K562 (cell line): ENCODE measurements at regions not wholly inside any gene's neighbourhood (a gene's known extent, or its start where the extent isn't known, plus 50 kb on each side); places are given as distances from the start of the nearest gene placed in this dataset.

Experiments
- ATAC-seq: fragments of 200-7000 bp; cut with Tn5 transposase; 3 replicates; pipeline ENCODE4 v1.9.1; 2020; ENCODE audit warnings: moderate library complexity
- BruUV-seq: library from RNA; stranded (reverse); fragments of 400-500 nt; replicated peaks from 2 replicates; lab custom pipeline; 2021; lab: Mats Ljungman, UMichigan
- CTCF ChIA-PET: fragments of 300-600 bp; formaldehyde crosslinking; extraction: SDS; loops from one replicate; lab custom pipeline; 2021; ENCODE audit warnings: low intra/inter-chr PET ratio; lab: Yijun Ruan, JAX
- POLR2A ChIA-PET: fragments of 300-600, 350-650 bp; sonication (Branson Sonifier 250); formaldehyde crosslinking; extraction: SDS; loops from one replicate; lab custom pipeline; 2021; ENCODE audit warnings: antibody characterized with exemption, inconsistent platforms; lab: Yijun Ruan, JAX
- DNase-seq, 4 experiments: peaks; one replicate each; pipeline versions ENCODE4 v3.0.0 to v3.0.0-alpha.2; 2011 to 2018; ENCODE audit warnings: low spot score in 3 of 4, mixed read lengths in 3 of 4; ENCODE audit errors: extremely low read depth in 1 of 4
- FAIRE-seq: peaks from 2 replicates; lab custom pipeline; 2011; peaks lifted over from hg19 to GRCh38; lab: Jason Lieb, UNC
- H2AFZ ChIP-seq: 2 replicates; pipeline ENCODE4 v1.6.0; 2011; ENCODE audit warnings: low read depth, low read length, control low read depth, inconsistent platforms
- H3K27ac ChIP-seq: fragments of 200-600 bp; 3 replicates; pipeline ENCODE4 v1.8.0; 2011; ENCODE audit warnings: low read depth, mild to moderate bottlenecking, control low read depth, inconsistent platforms, low read length, moderate library complexity, mixed read lengths; ENCODE audit errors: extremely low read depth
- H3K27me3 ChIP-seq, 2 experiments: fragments of 300-600 bp in 1 of 2; 2 replicates in 1 of 2; 3 replicates in 1 of 2; pipeline versions ENCODE4 v1.6.0 to v1.8.0; 2011; ENCODE audit warnings: inconsistent platforms in 2 of 2, low read length in 2 of 2, mild to moderate bottlenecking in 1 of 2, mixed read lengths in 1 of 2, moderate library complexity in 1 of 2; ENCODE audit not compliant: control insufficient read depth in 2 of 2, insufficient read depth in 2 of 2
- H3K36me3 ChIP-seq: fragments of 300-600 bp; 3 replicates; pipeline ENCODE4 v1.8.0; 2011; ENCODE audit warnings: mild to moderate bottlenecking, low read length, inconsistent platforms; ENCODE audit not compliant: control insufficient read depth, insufficient read depth
- H3K4me1 ChIP-seq, 2 experiments: fragments of 200-600 bp in 1 of 2; replicated peaks in 1 of 2; 2 replicates in 1 of 2; 3 replicates in 1 of 2; pipeline versions ENCODE4 v1.5.1 to v1.8.0; 2011; ENCODE audit warnings: inconsistent platforms in 2 of 2, low read length in 2 of 2, mild to moderate bottlenecking in 1 of 2, mixed read lengths in 1 of 2, moderate library complexity in 1 of 2; ENCODE audit not compliant: control insufficient read depth in 2 of 2, insufficient read depth in 2 of 2
- H3K4me2 ChIP-seq: 2 replicates; pipeline ENCODE4 v1.6.1; 2011; ENCODE audit warnings: low read length, control low read depth, inconsistent platforms, mixed read lengths; ENCODE audit not compliant: insufficient read depth
- H3K4me3 ChIP-seq: fragments of 200-600 bp; sonication (generic), shearing (Covaris generic); 2 replicates; pipeline ENCODE4 v1.5.1; 2016; ENCODE audit warnings: control low read depth, inconsistent platforms
- H3K79me2 ChIP-seq: fragments of 200-600 bp; 3 replicates; pipeline ENCODE4 v1.8.0; 2011; ENCODE audit warnings: low read length, inconsistent platforms; ENCODE audit not compliant: control insufficient read depth, insufficient read depth
- H3K9ac ChIP-seq, 2 experiments: 2 replicates each; pipeline versions ENCODE4 v1.6.0 to v1.6.1; 2011; ENCODE audit warnings: low read depth in 2 of 2, low read length in 2 of 2, control low read depth in 1 of 2, inconsistent platforms in 1 of 2, mild to moderate bottlenecking in 1 of 2, mixed read lengths in 1 of 2; ENCODE audit not compliant: insufficient read depth in 1 of 2
- H3K9me1 ChIP-seq: one replicate; pipeline ENCODE4 v1.6.0; 2011; ENCODE audit warnings: inconsistent platforms, mild to moderate bottlenecking, low read length, moderate library complexity; ENCODE audit not compliant: control insufficient read depth, insufficient read depth
- H3K9me3 ChIP-seq: replicated peaks from 2 replicates; pipeline ENCODE4 v1.5.1; 2011; ENCODE audit warnings: low read depth, low read length, inconsistent platforms; ENCODE audit not compliant: control insufficient read depth, insufficient read depth
- H4K20me1 ChIP-seq: replicated peaks from 2 replicates; pipeline ENCODE4 v1.6.1; 2011; ENCODE audit warnings: low read length, inconsistent platforms, mixed read lengths; ENCODE audit not compliant: control insufficient read depth, insufficient read depth
- CSDE1 ChIP-seq, 2 experiments: fragments of 450-650 bp; IDR thresholded peaks; 2 replicates each; pipeline ENCODE4 v1.6.1; 2016; ENCODE audit warnings: mild to moderate bottlenecking in 1 of 2
- E2F1 ChIP-seq: sonication (generic); formaldehyde crosslinking; IDR thresholded peaks from 2 replicates; pipeline ENCODE4 v1.8.1; 2023; ENCODE audit warnings: mild to moderate bottlenecking, missing genetic modification reagents, moderate library complexity
- EHMT2 ChIP-seq: fragments of 450-650 bp; IDR thresholded peaks from 2 replicates; pipeline ENCODE4 v1.6.1; 2018; ENCODE audit warnings: antibody characterized with exemption
- GTF2B ChIP-seq: IDR thresholded peaks from 2 replicates; pipeline ENCODE4 v1.6.1; 2011; ENCODE audit not compliant: insufficient read length; ENCODE audit errors: extremely low read depth
- KLF16 ChIP-seq: IDR thresholded peaks from 2 replicates; pipeline ENCODE4 v1.6.1; 2016; ENCODE audit warnings: antibody characterized with exemption
- MAFG ChIP-seq: fragments of 450-650 bp; conservative IDR thresholded peaks from 2 replicates; pipeline ENCODE4 v1.6.1; 2016; ENCODE audit warnings: missing genetic modification characterization, missing compliant biosample characterization
- MBD2 ChIP-seq: sonication (generic); IDR thresholded peaks from 2 replicates; pipeline ENCODE4 v1.6.1; 2016; ENCODE audit warnings: low read depth, borderline replicate concordance
- MTA3 ChIP-seq: fragments of 450-650 bp; formaldehyde crosslinking; IDR thresholded peaks from 2 replicates; pipeline ENCODE4 v1.6.1; 2017; ENCODE audit warnings: mild to moderate bottlenecking, borderline replicate concordance
- NFIC ChIP-seq: fragments of 450-650 bp; IDR thresholded peaks from 2 replicates; pipeline ENCODE4 v1.6.1; 2017; ENCODE audit warnings: mild to moderate bottlenecking, inconsistent platforms
- NFIX ChIP-seq: fragments of 250-450 bp; sonication (Bioruptor Pico); IDR thresholded peaks from 2 replicates; pipeline ENCODE4 v1.4.0; 2020; ENCODE audit warnings: low read depth, mild to moderate bottlenecking, moderate library complexity
- SNAPC5 ChIP-seq: fragments of 250-450 bp; sonication (Bioruptor Pico); IDR thresholded peaks from 2 replicates; pipeline ENCODE4 v1.8.0; 2021; ENCODE audit warnings: moderate library complexity, mild to moderate bottlenecking, inconsistent platforms
- ZFPM2 ChIP-seq: fragments of 250-450 bp; sonication (Bioruptor Pico); IDR thresholded peaks from 2 replicates; pipeline ENCODE4 v1.5.1; 2022; ENCODE audit warnings: mild to moderate bottlenecking
- ZNF224 ChIP-seq: sonication (generic); formaldehyde crosslinking; IDR thresholded peaks from 2 replicates; pipeline ENCODE4 v1.8.0; 2022; ENCODE audit warnings: mild to moderate bottlenecking, missing genetic modification reagents
- WGBS: fragments of 100-300 bp; shearing (Covaris generic); methylation state at CpG from one replicate; pipeline ENCODE4 v1.1.6; 2016; ENCODE audit warnings: low coverage, mixed read lengths; ENCODE audit not compliant: insufficient coverage; ENCODE audit errors: missing lambda C conversion rate; 5-methylcytosine and 5-hydroxymethylcytosine counted together
- in situ Hi-C: fragments of 300-500 bp; cut with MboI; formaldehyde crosslinking; loops from 4 replicates; pipeline ENCODE4 v1.15.0; 2018; ENCODE audit warnings: inconsistent platforms, mixed read lengths
- intact Hi-C: fragments of 100-400 bp; cut with micrococcal nuclease; formaldehyde crosslinking; loops from 2 replicates; pipeline ENCODE4 v1.14.2; 2022

- ATAC-seq (no peak), FAIRE-seq (no peak), DNase-seq (no peak)
- ChIA-PET CTCF (no interaction called here), POLR2A (no interaction called here)
- H3K4me1 ChIP-seq, result no peaks in the 10 kb centered on the region
- no peaks in the 10 kb centered on the region for H3K79me2 ChIP-seq
- H3K36me3 ChIP-seq, result no peaks in the 10 kb centered on the region
- H3K4me3 ChIP-seq, result no peak overlapping the region
- H3K9me3 ChIP-seq, result no peaks in the 10 kb centered on the region
- H3K9ac ChIP-seq, result no peak overlapping the region
- BruUV-seq, result no TSS peak
- intact Hi-C loops, result no loop called here
- no peak overlapping the region for H2AFZ ChIP-seq
- in situ Hi-C loops, result no loop called here
- TF ChIP-seq MTA3 (no peak), NFIX (CRISPR knock-in tag) (peak; percentile 69), GTF2B (no peak), SNAPC5 (CRISPR knock-in tag) (no peak), MBD2 (no peak), NFIC (peak; percentile 86)
- H4K20me1 ChIP-seq, result no peaks in the 10 kb centered on the region
- 0% methylated on average over 2 of the region's 2 CpGs for WGBS
- H3K27ac ChIP-seq, result no peak overlapping the region
- no peaks in the 10 kb centered on the region for H3K27me3 ChIP-seq
- H3K9me1 ChIP-seq, result no peaks in the 10 kb centered on the region
- no peak overlapping the region for H3K4me2 ChIP-seq
These were observed 196.8 kb downstream of the XPNPEP1 start for GRCh38 chr10:109726473-109726872.

GRCh38 chr10:109723305-109723704, 200.0 kb downstream of the XPNPEP1 start:
- no peaks in the 10 kb centered on the region for H3K27me3 ChIP-seq
- in situ Hi-C loops, result no loop called here
- ATAC-seq (no peak), DNase-seq (no peak)
- no peaks in the 10 kb centered on the region for H4K20me1 ChIP-seq
- H3K36me3 ChIP-seq, result no peaks in the 10 kb centered on the region
- ChIA-PET CTCF (no interaction called here), POLR2A (interaction anchor here (1.3 kb wide), 1 partner anchor 9 kb away, joined by 3 read pairs; no protein-coding TSS in a partner anchor)
- no peak overlapping the region for H3K9ac ChIP-seq
- no peak overlapping the region for H3K27ac ChIP-seq
- no peak overlapping the region for H3K4me3 ChIP-seq
- H3K4me2 ChIP-seq, result no peak overlapping the region
- no peaks in the 10 kb centered on the region for H3K9me1 ChIP-seq
- intact Hi-C loops, result no loop called here
- H3K79me2 ChIP-seq, result no peaks in the 10 kb centered on the region
- TF ChIP-seq MAFG (tag), result no peak
- TF ChIP-seq CSDE1 (IDR thresholded peaks at IDR 0.05), result no peak
- TF ChIP-seq KLF16, result no peak
- TF ChIP-seq EHMT2, result no peak
- no peak for TF ChIP-seq ZNF224 (CRISPR knock-in tag)
- TF ChIP-seq E2F1 (CRISPR knock-in tag), result no peak
- no peak for TF ChIP-seq ZFPM2 (CRISPR knock-in tag)
- TF ChIP-seq, all 486 proteins: peak for 0
- 2% methylated on average over 3 of the region's 3 CpGs for WGBS
- FAIRE-seq, result no peak
- H3K4me1 ChIP-seq, result no peaks in the 10 kb centered on the region
- no peaks in the 10 kb centered on the region for H3K9me3 ChIP-seq
- no peak overlapping the region for H2AFZ ChIP-seq
- no TSS peak for BruUV-seq
